GM19328 (cell line): ENCODE measurements at regions not wholly inside any gene's neighbourhood (a gene's known extent, or its start where the extent isn't known, plus 50 kb on each side); places are given as distances from the start of the nearest gene placed in this dataset.

ENCODE experiments used
- ATAC-seq: cut with Tn5 transposase; IDR thresholded peaks from one replicate; pipeline ENCODE4 v1.9.1; 2021; ENCODE audit warnings: mild to moderate bottlenecking, moderate library complexity; ENCODE audit not compliant: unreplicated experiment

GRCh38 chr4:162239992-162240769, 76.4 kb upstream of the FSTL5 start:
- no peak for ATAC-seq

- no peak for ATAC-seq
These were observed 73.9 kb upstream of the FSTL5 start for GRCh38 chr4:162237676-162238075.

GRCh38 chr4:162234595-162234994, 70.8 kb upstream of the FSTL5 start:
- no peak for ATAC-seq

DNA sequence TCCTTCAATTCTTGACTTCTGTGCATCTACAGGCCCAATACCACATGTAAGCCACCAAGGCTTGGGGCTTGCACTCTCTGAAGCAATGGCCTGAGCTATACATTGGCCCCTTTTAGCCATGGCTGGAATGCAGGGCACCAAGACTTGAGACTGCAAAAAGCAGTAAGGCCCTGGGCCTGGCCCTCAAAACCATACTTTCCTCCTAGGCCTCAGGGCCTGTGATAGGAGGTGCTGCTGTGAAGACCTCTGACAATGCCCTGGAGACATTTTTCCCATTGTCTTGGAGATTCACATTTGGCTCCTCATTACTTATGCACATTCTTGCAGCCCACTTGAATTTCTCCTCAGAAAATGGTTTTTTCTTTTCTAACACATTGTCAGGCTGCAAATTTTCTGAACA, 68.5 kb upstream of the FSTL5 start:
- ATAC-seq = no peak

DNA sequence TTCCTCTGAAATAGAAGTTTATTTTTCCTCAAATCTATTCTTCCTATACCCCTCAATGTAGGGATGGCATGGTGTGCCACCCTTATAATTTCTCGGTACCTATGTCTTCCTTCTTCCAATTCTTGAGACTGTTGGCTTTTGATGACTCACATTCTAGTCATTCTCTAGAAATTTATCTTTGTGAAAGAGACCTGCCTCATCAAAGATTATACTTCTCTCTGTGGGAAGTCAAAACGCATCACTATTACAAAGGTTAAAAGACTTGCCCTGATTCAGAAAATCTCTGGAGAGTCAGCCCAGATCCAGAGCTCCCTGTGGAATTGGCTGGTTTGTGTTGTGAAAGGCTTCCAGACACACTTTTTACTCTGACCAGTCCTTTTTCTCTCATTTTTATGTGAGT, 65.9 kb upstream of the FSTL5 start:
- no peak for ATAC-seq

DNA sequence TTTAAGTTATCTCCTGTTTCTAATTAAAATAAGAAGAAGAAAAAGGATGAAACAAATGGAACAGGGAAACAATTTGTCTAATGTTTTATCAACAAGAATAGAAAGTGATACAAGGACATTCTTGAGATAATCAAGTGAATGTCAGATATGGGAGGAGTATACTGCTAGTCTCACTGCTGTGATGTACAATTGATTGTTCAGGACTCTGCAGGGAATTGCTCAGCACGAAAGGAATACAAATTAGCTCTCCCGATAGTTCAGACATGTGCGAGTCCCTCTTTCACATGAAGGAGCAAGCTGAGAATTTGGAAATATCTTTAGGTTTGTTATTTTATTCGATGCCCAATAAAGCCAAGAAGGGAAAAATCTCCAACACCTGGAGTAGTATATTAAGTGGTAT, 57.3 kb upstream of the FSTL5 start:
- no peak for ATAC-seq
